Thoracic aorta (tissue), 2 donors: ENCODE measurements at regions not wholly inside any gene's neighbourhood (a gene's known extent, or its start where the extent isn't known, plus 50 kb on each side); places are given as distances from the start of the nearest gene placed in this dataset.

Source experiments
- ATAC-seq: fragments of 150-250 bp; one replicate; pipeline ENCODE4 v1.8.0; 2017; ENCODE audit warnings: low read depth; ENCODE audit not compliant: insufficient number of reproducible peaks, low FRiP score
- DNase-seq: peaks from one replicate; pipeline ENCODE4 v3.0.0-alpha.2; 2020; ENCODE audit warnings: low spot score
- H3K27ac ChIP-seq, 2 donors: fragments of 200-600 bp; sonication (generic); 1 replicate in 1 of 2; 2 replicates in 1 of 2; pipeline ENCODE4 v1.5.1; 2016; ENCODE audit warnings: mild to moderate bottlenecking in 2 of 2, moderate library complexity in 2 of 2
- H3K27me3 ChIP-seq: fragments of 200-600 bp; sonication (generic); replicated peaks from 2 replicates; pipeline ENCODE4 v1.6.0; 2016; ENCODE audit warnings: mild to moderate bottlenecking; ENCODE audit not compliant: insufficient read depth
- H3K36me3 ChIP-seq: fragments of 200-600 bp; sonication (generic); one replicate; pipeline ENCODE4 v1.5.1; 2016
- H3K4me1 ChIP-seq, 2 donors: fragments of 200-600 bp; sonication (generic); 1 replicate in 1 of 2; 2 replicates in 1 of 2; pipeline versions ENCODE4 v1.5.1 to v1.6.0; 2016; ENCODE audit warnings: low read depth in 2 of 2, mild to moderate bottlenecking in 1 of 2; ENCODE audit not compliant: control insufficient read depth in 1 of 2
- H3K4me3 ChIP-seq: fragments of 200-600 bp; sonication (generic); 2 replicates; pipeline ENCODE4 v1.5.1; 2016; ENCODE audit warnings: mild to moderate bottlenecking
- H3K9me3 ChIP-seq: fragments of 200-600 bp; sonication (generic); 2 replicates; pipeline ENCODE4 v1.5.1; 2016
- CTCF ChIP-seq: fragments of 200-600 bp; sonication (generic); IDR thresholded peaks from one replicate; pipeline ENCODE4 v1.5.1; 2019; ENCODE audit warnings: antibody characterized with exemption

GRCh38 chr2:226600802-226601201 is 198.8 kb downstream of the IRS1 start:
- H3K36me3 ChIP-seq = no peaks in the 10 kb centered on the region
- no peaks in the 10 kb centered on the region for H3K9me3 ChIP-seq
- no peaks in the 10 kb centered on the region for H3K4me1 ChIP-seq
- DNase-seq = no peak
- H3K27ac ChIP-seq = no peak overlapping the region
- no peak for TF ChIP-seq CTCF
- H3K27me3 ChIP-seq = no peaks in the 10 kb centered on the region
- no peak for ATAC-seq
- H3K4me3 ChIP-seq = no peak overlapping the region

- no peak for ATAC-seq
- H3K4me3 ChIP-seq = no peak overlapping the region
- DNase-seq = no peak
- H3K9me3 ChIP-seq = no peaks in the 10 kb centered on the region
- no peak overlapping the region for H3K27ac ChIP-seq
- H3K27me3 ChIP-seq = no peaks in the 10 kb centered on the region
- no peaks in the 10 kb centered on the region for H3K36me3 ChIP-seq
- TF ChIP-seq CTCF = no peak
- no peaks in the 10 kb centered on the region for H3K4me1 ChIP-seq
These were observed 199.4 kb downstream of the IRS1 start for GRCh38 chr2:226600184-226600583.

GRCh38 chr2:226589043-226589442 is 210.6 kb downstream of the IRS1 start:
- Histone ChIP-seq H3K36me3 (no peaks in the 10 kb centered on the region), H3K4me1 (no peaks in the 10 kb centered on the region), H3K27ac (no peak overlapping the region), H3K9me3 (peaks cover 4% of the 10 kb centered on the region), H3K4me3 (no peak overlapping the region), H3K27me3 (no peaks in the 10 kb centered on the region)
- TF ChIP-seq CTCF = no peak
- DNase-seq = no peak
- no peak for ATAC-seq

GRCh38 chr2:226585130-226585561 is 214.5 kb downstream of the IRS1 start:
- ATAC-seq (no peak), DNase-seq (no peak)
- Histone ChIP-seq H3K27me3 (no peaks in the 10 kb centered on the region), H3K4me3 (no peak overlapping the region), H3K36me3 (no peaks in the 10 kb centered on the region), H3K9me3 (peaks cover 4% of the 10 kb centered on the region), H3K27ac (no peak overlapping the region), H3K4me1 (peaks cover 0 to 10% of the 10 kb centered on the region in 2 donors)
- TF ChIP-seq CTCF = no peak

GRCh38 chr2:226584518-226585055 is 215.0 kb downstream of the IRS1 start:
- no peak overlapping the region for H3K4me3 ChIP-seq
- no peak for ATAC-seq
- H3K27ac ChIP-seq = peak overlapping the region in 1 of 2 donors; percentile 1
- DNase-seq = no peak
- H3K27me3 ChIP-seq = no peaks in the 10 kb centered on the region
- no peak for TF ChIP-seq CTCF
- H3K4me1 ChIP-seq = peaks cover 0 to 10% of the 10 kb centered on the region in 2 donors
- H3K36me3 ChIP-seq = no peaks in the 10 kb centered on the region
- H3K9me3 ChIP-seq = peaks cover 4% of the 10 kb centered on the region
